ENCODE measurements at regions not wholly inside any gene's neighbourhood (a gene's known extent, or its start where the extent isn't known, plus 50 kb on each side); places are given as distances from the start of the nearest gene placed in this dataset.

DNA sequence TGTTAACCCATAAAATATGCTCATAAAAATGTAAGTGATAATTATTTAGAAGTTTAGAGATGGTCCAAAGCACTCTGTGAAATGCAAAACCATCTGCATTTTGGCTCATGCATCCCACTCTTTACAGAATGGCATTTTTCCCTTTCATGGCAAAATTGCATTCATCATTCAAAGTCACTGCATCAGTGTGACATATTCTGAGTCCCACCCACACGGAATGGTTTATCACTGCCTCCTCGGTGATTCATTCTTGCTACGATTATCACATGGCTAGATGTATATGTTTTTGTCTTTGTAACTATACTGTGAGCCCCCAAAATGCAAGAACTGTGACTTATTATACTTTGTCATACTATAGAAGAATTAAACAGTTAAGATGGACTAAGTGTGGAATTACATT, 293.0 kb downstream of the LRATD1 start:
- no peak for DNase-seq
- Histone ChIP-seq H3K27me3 (replicated peaks in 1 of 7) (no peaks in the 10 kb centered on the region), H3K36me3 (no peaks in the 10 kb centered on the region), H3K9me3 (peaks cover 0 to 11% (median 0%) of the 10 kb centered on the region in 8 donors), H3K27ac (no peak overlapping the region), H3K4me3 (no peak overlapping the region), H3K4me1 (no peaks in the 10 kb centered on the region)
- no peak for TF ChIP-seq POLR2AphosphoS5 (IDR thresholded peaks at IDR 0.05)
- TF ChIP-seq, protein P1, sequence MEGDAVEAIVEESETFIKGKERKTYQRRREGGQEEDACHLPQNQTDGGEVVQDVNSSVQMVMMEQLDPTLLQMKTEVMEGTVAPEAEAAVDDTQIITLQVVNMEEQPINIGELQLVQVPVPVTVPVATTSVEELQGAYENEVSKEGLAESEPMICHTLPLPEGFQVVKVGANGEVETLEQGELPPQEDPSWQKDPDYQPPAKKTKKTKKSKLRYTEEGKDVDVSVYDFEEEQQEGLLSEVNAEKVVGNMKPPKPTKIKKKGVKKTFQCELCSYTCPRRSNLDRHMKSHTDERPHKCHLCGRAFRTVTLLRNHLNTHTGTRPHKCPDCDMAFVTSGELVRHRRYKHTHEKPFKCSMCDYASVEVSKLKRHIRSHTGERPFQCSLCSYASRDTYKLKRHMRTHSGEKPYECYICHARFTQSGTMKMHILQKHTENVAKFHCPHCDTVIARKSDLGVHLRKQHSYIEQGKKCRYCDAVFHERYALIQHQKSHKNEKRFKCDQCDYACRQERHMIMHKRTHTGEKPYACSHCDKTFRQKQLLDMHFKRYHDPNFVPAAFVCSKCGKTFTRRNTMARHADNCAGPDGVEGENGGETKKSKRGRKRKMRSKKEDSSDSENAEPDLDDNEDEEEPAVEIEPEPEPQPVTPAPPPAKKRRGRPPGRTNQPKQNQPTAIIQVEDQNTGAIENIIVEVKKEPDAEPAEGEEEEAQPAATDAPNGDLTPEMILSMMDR (IDR thresholded peaks at IDR 0.05 in 8 of 11, conservative IDR thresholded peaks at IDR 0.05 in 3 of 11): no peak
- TF ChIP-seq POLR2A (IDR thresholded peaks at IDR 0.05): no peak
- 75 to 88% (median 84%) methylated on average over 3 of the region's 3 CpGs for WGBS, 5 donors
- intact Hi-C loops (cut with DNase I; ENCODE audit: low total_unique reads): no loop called here

GRCh38 chr2:14927021-14927564, 294.6 kb downstream of the LRATD1 start:
- DNase-seq: no peak
- Histone ChIP-seq H3K27me3 (replicated peaks in 1 of 7) (no peaks in the 10 kb centered on the region), H3K9me3 (peaks cover 0 to 11% (median 0%) of the 10 kb centered on the region in 8 donors), H3K4me1 (no peaks in the 10 kb centered on the region), H3K36me3 (no peaks in the 10 kb centered on the region), H3K4me3 (no peak overlapping the region), H3K27ac (no peak overlapping the region)
- no peak for TF ChIP-seq POLR2A (IDR thresholded peaks at IDR 0.05)
- TF ChIP-seq, protein P1 (IDR thresholded peaks at IDR 0.05 in 8 of 11, conservative IDR thresholded peaks at IDR 0.05 in 3 of 11): no peak
- no peak for TF ChIP-seq POLR2AphosphoS5 (IDR thresholded peaks at IDR 0.05)
- WGBS, 5 donors: 67 to 86% (median 83%) methylated on average over 5 of the region's 5 CpGs
- intact Hi-C loops (cut with DNase I; ENCODE audit: low total_unique reads): no loop called here

- TF ChIP-seq POLR2A (IDR thresholded peaks at IDR 0.05) (no peak), POLR2AphosphoS5 (IDR thresholded peaks at IDR 0.05) (no peak)
- TF ChIP-seq, protein P1 (IDR thresholded peaks at IDR 0.05 in 8 of 11, conservative IDR thresholded peaks at IDR 0.05 in 3 of 11): no peak
Measured at GRCh38 chr2:14928056-14928455, 295.5 kb downstream of the LRATD1 start.

GRCh38 chr2:14930441-14930840, 297.9 kb downstream of the LRATD1 start:
- Histone ChIP-seq H3K27me3 (replicated peaks in 1 of 7) (no peaks in the 10 kb centered on the region), H3K36me3 (no peaks in the 10 kb centered on the region), H3K27ac (no peak overlapping the region), H3K4me1 (no peaks in the 10 kb centered on the region), H3K4me3 (no peak overlapping the region), H3K9me3 (no peaks in the 10 kb centered on the region)
- no peak for TF ChIP-seq POLR2AphosphoS5 (IDR thresholded peaks at IDR 0.05)
- TF ChIP-seq, protein P1 (IDR thresholded peaks at IDR 0.05 in 8 of 11, conservative IDR thresholded peaks at IDR 0.05 in 3 of 11): no peak
- no peak for TF ChIP-seq POLR2A (IDR thresholded peaks at IDR 0.05)
- intact Hi-C loops (cut with DNase I; ENCODE audit: low total_unique reads): no loop called here
- no peak for DNase-seq
- 92 to 97% (median 96%) methylated on average over 2 of the region's 2 CpGs for WGBS, 5 donors

More at GRCh38 chr2:14928056-14928455, 295.5 kb downstream of the LRATD1 start:
- intact Hi-C loops (cut with DNase I; ENCODE audit: low total_unique reads): no loop called here
- Histone ChIP-seq H3K4me1 (no peaks in the 10 kb centered on the region), H3K27ac (no peak overlapping the region), H3K9me3 (peaks cover 0 to 2% (median 0%) of the 10 kb centered on the region in 8 donors), H3K4me3 (no peak overlapping the region), H3K27me3 (replicated peaks in 1 of 7) (no peaks in the 10 kb centered on the region), H3K36me3 (no peaks in the 10 kb centered on the region)
- no peak for DNase-seq
- WGBS, 5 donors: 60 to 84% (median 68%) methylated on average over 1 of the region's 1 CpG
